Body of pancreas (tissue), 4 donors: ENCODE measurements at regions not wholly inside any gene's neighbourhood (a gene's known extent, or its start where the extent isn't known, plus 50 kb on each side); places are given as distances from the start of the nearest gene placed in this dataset.

Source experiments
- CTCF ChIP-seq, 7 experiments: fragments of 450-650 bp in 4 of 7; fragments of 200-600 bp in 3 of 7; sonication (generic) in 3 of 7; IDR thresholded peaks; one replicate each; pipeline ENCODE4 v1.5.1; 2016 to 2019; ENCODE audit warnings: antibody characterized with exemption in 7 of 7
- POLR2A ChIP-seq, 3 donors: fragments of 450-650 bp; IDR thresholded peaks; one replicate each; pipeline ENCODE4 v1.6.1; 2016; ENCODE audit warnings: antibody characterized with exemption in 3 of 3, mild to moderate bottlenecking in 2 of 3

GRCh38 chr1:219398815-219399396 lies 214.0 kb downstream of the ZC3H11B start:
- no peak for TF ChIP-seq CTCF (IDR thresholded peaks at IDR 0.05)
- TF ChIP-seq POLR2A (IDR thresholded peaks at IDR 0.05), result no peak
